Renal pelvis (tissue), 1 donor: ENCODE measurements at regions not wholly inside any gene's neighbourhood (a gene's known extent, or its start where the extent isn't known, plus 50 kb on each side); places are given as distances from the start of the nearest gene placed in this dataset.
"Not testable (repeated sequence)": the region's sequence is repeated elsewhere in the genome, so short reads cannot be mapped to it uniquely, and the experiment has no call there.

Experiments
- DNase-seq: peaks from one replicate; pipeline ENCODE4 v3.0.0-alpha.2; 2013

DNA sequence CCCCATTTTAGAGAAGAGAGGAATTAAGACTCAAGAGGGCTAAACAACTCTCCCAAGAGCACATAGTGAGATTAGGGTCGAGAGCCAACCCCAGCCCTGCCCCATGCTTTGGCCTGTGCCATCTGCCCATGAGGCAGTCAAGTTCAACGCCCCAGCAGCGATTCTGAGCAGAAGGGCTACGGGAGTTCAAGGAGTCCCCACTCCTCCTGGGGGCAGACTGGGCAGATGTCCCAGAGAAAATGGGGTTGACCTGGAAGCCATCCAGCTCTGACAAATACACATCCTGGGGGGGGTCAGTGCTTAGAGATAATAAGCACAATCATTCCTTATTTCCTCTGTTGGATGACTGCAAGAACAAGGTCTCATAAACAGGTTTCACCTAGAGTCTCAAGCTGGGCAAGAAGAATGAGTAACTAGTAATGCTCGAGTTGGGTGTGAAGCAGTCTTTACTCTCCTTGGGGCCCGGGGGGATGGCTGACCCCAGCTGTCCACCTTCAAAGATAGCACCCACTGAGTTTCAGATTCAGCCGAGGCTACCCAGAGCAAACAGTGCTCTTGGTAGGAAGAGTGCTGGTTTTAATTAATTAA, 716.4 kb downstream of the RNF144A start:
- no peak for DNase-seq

GRCh38 chr2:7634409-7634808, 717.2 kb downstream of the RNF144A start:
- DNase-seq = no peak

- DNase-seq = no peak
Measured at GRCh38 chr2:7639476-7639875, 722.3 kb downstream of the RNF144A start.

DNA sequence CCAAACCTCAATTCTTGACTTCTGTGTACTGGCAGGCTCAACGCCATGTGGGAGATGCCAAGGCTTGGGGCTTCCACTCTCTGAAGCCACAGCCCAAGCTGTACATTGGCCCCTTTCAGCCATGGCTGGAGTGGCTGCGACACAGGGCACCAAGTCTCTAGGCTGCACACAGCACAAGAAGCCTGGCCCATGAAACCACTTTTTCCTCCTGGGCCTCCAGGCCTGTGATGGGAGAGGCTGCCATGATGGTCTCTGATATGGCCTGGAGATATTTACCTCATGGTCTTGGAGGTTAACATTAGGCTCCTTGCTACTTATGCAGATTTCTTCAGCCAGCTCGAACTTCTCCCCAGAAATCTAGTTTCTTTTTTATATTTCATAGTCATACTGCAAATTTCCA, 724.1 kb downstream of the RNF144A start:
- DNase-seq = not testable (repeated sequence)

- DNase-seq = no peak
Measured at GRCh38 chr2:7646024-7646423, 728.8 kb downstream of the RNF144A start.

DNA sequence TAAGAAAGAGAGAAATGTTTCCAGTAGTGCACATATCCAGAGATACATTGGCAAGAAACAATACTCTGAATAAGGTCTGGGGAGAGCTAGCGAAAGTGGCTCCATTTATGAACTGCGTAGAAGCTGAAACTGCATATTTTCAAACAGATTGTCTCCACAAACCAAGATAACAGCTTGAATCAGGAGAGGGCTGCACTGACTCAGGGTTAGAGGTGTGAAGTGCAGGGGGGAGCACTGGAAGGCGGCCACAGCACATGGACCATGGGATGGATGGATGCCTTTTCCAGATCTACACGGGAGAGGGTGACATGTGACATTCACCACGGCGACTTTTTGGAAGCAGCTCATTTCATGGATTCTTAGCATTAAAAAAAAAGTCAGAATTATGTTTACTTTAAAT, 729.4 kb downstream of the RNF144A start:
- no peak for DNase-seq

GRCh38 chr2:7648221-7648795, 731.1 kb downstream of the RNF144A start:
- DNase-seq = no peak

- DNase-seq = no peak
Measured at GRCh38 chr2:7649461-7650228, 732.4 kb downstream of the RNF144A start.

- no peak for DNase-seq
Measured at GRCh38 chr2:7653617-7654016, 736.4 kb downstream of the RNF144A start.

DNA sequence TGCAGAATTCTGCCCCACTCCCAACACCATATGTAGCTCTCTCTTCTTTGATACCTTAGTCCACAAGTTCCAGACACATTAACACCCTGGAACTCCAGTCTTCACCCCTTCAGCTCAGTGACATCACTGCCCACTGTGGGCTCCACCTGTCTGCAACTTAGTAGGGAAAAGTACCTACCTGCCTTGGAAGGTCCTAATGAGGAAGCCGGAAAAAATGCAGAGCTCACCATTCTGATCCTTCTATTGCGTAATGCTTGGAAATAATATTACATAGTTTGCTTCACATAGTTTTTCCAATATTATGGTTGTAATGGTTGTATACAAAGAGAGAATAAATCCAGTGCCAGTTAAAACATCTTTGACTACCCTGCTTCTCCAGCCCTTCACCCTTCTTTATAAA, 738.4 kb downstream of the RNF144A start:
- DNase-seq = no peak

GRCh38 chr2:7657526-7657925, 740.3 kb downstream of the RNF144A start:
- DNase-seq = not testable (repeated sequence)

- no peak for DNase-seq
Measured at GRCh38 chr2:7658486-7658885, 741.3 kb downstream of the RNF144A start.

DNA sequence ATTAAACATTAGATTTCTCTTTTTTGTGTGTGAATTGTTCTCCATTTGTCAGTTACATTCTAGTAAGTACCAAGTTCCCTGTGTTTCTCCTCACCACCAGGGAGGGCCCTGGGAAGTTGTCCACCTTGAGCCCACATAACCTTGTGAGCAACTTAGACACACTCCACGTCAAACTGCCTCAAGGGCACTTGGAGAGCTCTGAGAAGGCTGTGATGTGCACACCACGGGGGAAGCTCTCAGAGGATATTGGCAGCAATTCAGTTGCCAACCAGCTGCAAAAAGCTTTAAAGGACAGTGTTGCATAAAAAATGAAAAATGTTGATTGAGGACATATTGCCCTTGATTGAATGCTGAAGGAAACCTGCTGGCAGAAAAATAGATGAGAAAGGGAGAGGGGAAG, 743.6 kb downstream of the RNF144A start:
- no peak for DNase-seq

DNA sequence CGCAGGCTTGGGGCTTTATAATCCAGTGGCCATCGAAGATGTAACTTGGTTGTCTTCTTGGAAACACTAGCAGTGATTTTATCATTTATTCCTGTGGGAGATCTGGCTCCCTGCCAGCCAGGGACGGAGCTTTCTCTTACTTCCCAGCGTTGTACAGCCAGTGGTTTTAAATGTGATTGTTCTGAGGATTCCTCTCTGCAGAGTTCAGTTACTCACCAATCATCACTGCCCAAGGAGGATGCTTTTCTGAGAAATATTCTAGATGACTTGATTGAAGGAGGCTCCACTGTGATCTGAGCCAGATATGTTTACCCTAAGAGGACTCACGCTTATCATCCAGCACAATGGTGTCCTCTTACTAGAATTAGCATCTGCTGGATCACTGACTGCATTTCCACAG, 744.3 kb downstream of the RNF144A start:
- DNase-seq = no peak

DNA sequence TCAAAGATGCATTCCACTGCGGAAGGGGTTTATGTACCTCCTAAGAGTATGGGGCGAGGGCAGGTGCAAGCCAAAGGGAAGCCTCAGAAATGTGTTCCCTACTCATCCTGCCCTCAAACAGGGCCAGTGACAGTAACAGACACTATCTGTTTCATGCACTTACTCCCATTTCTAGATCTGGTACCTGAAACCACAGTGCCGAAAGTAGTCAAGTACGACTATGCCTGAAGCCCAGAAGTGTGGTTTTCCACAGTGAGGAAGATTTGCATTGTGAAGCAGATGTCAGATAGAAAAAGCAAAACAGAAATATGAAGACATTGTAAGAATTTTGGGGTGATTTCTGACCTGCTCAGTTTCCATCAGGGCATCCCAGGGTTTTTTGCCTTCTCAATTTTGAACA, 748.7 kb downstream of the RNF144A start:
- no peak for DNase-seq

DNA sequence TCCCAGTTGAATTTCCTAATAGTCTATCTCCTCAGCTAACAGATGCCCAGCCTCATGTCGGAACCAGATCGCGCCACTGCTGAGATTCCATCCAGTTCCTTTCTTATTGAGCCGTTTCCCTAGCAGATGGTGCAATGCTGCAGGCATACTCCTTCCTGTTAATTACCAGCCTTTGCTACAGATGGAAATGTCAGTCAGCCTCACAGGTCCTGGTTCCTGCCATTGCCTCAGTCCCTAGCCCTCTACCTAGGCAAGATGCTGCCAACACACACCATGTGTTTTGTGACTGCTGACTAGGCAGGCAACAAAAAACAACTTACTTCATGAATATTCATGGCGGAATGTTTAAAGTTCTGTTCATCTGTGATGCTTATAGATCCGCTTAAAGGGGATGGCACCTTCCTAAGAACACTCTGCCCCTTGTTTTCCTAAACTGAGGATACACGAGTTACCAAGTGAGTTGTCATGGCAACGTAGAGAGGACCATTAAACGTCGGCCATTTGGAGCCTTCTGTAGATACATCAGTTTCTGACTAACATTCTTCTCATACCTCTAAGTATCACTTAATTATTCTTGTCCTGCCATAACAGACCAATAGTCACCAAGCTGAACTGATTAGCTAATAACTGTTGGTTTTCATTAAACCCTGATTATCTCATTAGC, 749.5 kb downstream of the RNF144A start:
- no peak for DNase-seq

- no peak for DNase-seq
Measured at GRCh38 chr2:7667260-7667757, 750.1 kb downstream of the RNF144A start.

DNA sequence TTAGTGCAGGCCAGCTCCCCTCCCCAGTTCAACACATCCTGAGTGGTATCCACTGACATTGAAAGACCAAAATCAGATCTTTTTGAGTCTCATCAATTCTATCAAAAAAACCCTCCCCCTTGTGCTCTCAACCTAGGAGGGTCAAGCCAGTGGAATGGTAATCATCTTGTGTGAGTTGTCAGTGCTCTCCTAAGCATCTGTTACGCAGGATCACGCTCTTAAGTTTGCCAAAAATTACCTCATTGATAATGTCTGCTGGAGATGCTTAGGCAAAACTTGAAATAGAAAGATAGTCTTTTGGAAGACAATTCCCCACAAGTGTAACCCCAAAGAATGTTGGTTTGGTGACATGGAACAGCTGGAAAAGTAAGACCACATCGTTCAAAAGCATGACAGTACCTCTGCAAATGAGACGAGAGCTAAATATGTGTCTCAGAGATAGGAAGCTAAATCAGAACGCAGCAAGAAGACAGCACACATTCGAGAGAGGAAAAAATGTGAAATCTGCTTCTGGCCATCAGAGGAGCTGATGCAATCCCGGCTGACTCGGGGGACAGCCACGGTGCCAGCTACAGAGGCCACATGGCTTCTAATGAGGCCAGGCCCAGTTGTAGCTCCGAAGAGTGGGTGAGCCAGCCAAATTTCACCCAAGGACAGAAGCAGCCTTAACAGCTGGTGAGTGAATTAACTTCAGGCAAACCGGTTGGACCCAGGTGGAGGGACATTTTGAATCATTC, 753.9 kb downstream of the RNF144A start:
- no peak for DNase-seq

- peak; percentile 31 for DNase-seq
Measured at GRCh38 chr2:7672027-7672684, 754.9 kb downstream of the RNF144A start.

DNA sequence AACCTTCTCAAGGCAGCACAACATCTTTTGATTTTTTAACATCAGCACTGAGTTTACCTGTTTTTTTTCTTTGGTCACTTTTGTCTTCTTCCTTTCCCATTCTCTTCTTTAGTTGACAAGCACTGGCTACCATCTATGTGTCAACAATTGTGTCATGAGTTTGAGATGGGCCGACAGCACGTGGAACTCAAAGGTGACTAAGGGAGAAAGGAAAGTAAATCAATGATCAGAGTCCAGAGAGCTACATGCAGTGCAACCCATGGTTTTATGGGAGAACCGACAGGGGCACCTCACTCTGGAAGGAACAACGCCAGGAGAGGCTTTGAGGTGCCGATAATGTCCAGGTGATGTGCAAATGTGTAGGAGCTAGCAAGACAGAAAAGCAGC, 755.5 kb downstream of the RNF144A start:
- DNase-seq = no peak

DNA sequence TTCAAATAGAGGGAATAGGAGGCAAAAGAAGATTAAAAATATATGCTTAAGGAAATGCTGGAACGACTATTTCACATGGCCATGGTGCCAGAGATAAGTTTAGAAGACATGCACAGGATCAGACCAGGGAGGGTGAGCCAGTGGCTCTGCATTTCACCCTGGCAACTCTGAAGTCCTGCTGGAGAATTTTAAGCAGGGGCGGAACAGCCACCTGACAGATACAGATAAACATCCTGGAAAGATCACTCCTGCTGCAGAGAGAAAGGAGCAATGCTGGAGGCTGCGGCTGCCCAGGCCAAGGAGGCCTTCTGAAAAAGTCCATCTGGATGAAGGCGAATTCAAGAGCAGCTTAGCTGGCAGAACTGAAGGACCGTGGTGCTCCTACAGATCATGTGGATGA, 755.9 kb downstream of the RNF144A start:
- no peak for DNase-seq

GRCh38 chr2:7673853-7674252, 756.6 kb downstream of the RNF144A start:
- DNase-seq = no peak
